NCI-H1048 (cell line): ENCODE measurements at regions not wholly inside any gene's neighbourhood (a gene's known extent, or its start where the extent isn't known, plus 50 kb on each side); places are given as distances from the start of the nearest gene placed in this dataset.

Experiments used
- DNase-seq: peaks from one replicate; lab custom pipeline; 2025; lab: John Stamatoyannopoulos, UW

- no peak for DNase-seq
These were observed 469.9 kb downstream of the CCSER2 start for GRCh38 chr10:84798312-84798711.

DNA sequence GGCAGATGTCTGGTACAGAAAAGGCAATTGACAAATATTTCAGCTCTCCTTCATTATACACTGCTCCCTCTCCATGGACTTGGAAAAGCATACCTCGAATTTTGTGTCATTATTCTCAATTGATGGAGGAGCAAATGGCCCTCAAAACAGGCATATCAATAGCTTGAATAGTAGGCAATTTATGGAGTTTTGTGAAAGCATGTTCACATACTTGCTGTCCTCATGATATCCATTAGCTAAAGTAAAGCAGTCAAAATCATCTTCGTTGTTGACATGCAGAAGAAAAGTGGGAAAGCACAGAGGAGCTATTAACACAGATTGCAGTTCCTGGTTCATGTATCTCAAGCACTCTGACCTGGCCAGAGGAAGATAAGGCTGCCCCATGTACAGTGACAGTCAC lies 472.8 kb downstream of the CCSER2 start:
- DNase-seq = no peak

DNA sequence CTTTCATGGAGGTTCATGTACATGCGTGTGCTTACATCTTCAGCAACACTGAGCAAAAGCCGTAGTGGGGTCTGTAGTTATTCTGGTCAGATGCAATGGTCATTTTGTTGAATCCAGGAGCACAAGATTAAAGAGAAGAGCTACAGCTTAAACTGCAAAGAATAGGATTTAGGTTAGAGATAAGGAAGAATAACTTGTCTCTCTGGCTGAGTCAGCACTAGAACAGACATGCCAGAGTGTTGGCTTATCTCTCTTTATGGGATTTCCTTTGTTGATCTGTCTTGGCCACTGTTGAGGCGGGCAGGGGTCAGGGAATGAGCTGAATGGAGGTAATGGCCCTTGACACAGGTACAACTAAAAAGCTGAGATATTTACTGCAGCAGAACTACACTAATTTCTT lies 473.5 kb downstream of the CCSER2 start:
- DNase-seq = no peak

- no peak for DNase-seq
These were observed 476.8 kb downstream of the CCSER2 start for GRCh38 chr10:84805149-84805548.

- DNase-seq = no peak
These were observed 482.7 kb downstream of the CCSER2 start for GRCh38 chr10:84811113-84811512.

- no peak for DNase-seq
These were observed 490.6 kb downstream of the CCSER2 start for GRCh38 chr10:84818961-84819360.

GRCh38 chr10:84820120-84820519 lies 491.7 kb downstream of the CCSER2 start:
- no peak for DNase-seq

DNA sequence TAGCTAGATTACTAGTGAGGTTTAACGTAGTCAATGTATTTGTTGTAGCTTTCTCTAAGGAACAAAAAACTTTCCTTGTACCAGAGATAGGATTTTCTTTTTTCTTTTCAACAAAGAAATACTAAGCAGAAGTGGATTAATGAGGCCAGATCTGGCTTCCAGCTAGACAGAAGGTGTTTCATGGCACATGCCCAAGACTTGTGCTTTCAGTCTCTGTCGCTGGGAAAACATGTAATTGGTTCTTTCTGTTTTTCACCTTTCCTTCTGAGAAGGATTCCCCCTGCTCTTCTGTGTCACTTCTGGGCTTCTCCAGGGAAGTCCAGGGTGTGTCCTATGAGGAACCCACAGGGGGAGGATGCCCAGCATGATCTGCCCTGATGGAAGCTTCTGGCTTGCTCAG lies 492.2 kb downstream of the CCSER2 start:
- DNase-seq = no peak

DNA sequence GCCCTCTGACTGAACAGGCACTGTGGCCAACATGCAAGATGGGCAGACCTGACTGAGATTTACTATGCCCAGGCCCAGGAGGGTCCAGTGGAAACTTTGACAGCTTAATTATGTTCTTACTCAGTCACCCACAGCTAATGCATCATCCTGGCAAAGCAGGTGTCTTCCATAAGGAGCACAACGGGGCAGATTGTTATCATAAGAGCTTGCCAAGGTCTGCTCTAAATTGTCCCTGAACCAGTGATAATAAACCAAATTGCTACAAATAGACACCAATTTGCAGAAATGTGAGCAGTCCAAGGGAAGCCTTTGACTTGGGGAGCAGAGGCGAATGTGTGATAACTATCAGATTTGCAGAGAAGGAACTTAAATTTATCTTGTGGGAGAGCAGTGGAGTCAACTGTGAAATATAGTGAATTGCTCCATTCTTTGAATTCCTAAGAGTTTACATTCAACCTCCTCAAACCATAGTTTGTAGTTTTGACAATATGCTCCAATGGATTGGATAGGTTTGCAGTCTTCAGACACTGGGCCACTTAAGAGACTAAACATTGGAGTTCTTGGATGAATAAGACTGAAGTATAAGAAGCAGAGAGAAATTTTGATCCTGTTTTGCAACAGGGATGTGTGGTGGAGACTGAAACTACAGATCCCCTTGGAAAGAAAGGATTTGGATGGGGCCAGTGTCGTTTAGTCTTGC lies 494.7 kb downstream of the CCSER2 start:
- DNase-seq = no peak

GRCh38 chr10:84824525-84824924 lies 496.1 kb downstream of the CCSER2 start:
- DNase-seq = no peak

- no peak for DNase-seq
These were observed 496.9 kb downstream of the CCSER2 start for GRCh38 chr10:84825330-84825729.

DNA sequence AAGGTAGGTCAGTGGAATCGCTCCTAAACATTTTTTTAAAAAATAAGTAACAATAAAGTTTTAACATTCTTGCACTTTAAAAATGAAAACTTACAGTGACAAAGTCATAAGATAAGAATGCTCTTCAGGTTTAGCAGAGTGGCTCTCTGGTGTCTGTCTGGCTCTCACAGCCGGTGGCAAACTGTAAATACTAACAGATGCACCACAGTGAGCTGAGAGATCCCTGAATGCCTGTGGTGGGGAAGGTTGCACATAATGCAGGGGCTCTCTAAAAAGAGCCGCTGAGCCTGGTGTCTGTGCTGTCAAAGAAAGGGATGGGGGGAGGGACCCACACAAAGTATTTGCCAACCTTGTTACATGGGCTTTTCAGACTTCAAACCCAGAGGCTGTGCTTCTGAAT lies 498.3 kb downstream of the CCSER2 start:
- DNase-seq = no peak

GRCh38 chr10:84829131-84829530 lies 500.7 kb downstream of the CCSER2 start:
- DNase-seq = no peak

GRCh38 chr10:84837041-84837812 lies 508.8 kb downstream of the CCSER2 start:
- no peak for DNase-seq

- no peak for DNase-seq
These were observed 509.5 kb downstream of the CCSER2 start for GRCh38 chr10:84837877-84838276.

DNA sequence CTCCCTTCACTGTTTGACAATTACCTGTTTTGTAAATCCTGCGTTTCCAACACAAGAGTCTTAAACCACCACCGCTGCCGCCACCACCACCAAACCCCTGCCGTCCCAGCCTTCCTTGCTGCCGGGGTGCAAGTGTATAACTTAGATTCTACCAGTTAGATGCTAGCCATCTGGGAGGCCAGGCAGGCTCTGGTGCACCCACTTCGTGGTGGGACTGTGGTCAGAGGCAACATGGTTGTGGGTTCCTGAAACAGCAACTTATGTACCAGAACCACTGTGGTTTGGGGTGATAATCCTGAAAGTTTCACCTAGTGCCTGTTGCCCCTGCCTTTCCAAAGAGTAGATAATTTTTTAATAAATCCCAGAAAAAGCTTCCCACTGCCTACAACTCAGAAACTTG lies 510.5 kb downstream of the CCSER2 start:
- DNase-seq = no peak

DNA sequence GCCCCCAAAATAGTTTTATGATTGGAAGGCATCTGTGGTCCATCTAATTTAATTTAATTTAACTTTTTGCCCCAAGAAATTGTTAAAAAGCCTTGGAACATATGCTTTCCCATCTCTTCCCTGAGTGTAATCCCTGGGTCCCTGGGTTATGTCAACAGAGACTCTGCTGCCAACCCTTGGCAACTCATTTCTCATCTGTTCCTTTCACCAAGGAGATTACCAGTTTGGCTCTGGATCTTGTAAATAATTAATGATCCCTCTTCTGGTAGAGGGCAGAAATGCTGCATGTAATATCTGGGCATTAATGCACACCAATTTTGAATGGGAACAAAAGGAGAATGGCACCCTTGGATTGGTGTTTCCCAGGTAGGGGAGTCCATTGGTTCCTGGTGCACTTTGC lies 514.2 kb downstream of the CCSER2 start:
- no peak for DNase-seq

DNA sequence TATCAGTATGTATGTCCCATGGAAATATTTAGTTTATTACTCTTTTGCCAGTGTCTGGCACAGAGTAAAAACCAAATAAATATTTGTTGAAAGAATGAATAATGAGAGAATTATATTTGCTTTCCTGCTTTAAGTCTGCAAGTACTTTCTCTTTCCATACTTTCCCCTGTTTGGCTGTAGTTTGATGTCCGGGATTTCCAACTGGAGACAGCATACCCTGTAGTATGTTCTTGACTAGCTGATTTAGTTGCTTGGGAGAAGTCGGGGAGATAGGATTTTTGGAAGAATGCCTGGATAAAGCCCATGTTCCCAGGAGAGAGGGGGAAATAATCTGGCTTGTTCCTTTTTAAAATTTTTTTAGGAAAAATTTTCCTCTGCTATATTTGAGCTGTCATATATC lies 516.1 kb downstream of the CCSER2 start:
- DNase-seq = no peak

GRCh38 chr10:84845628-84846261 lies 517.4 kb downstream of the CCSER2 start:
- no peak for DNase-seq

DNA sequence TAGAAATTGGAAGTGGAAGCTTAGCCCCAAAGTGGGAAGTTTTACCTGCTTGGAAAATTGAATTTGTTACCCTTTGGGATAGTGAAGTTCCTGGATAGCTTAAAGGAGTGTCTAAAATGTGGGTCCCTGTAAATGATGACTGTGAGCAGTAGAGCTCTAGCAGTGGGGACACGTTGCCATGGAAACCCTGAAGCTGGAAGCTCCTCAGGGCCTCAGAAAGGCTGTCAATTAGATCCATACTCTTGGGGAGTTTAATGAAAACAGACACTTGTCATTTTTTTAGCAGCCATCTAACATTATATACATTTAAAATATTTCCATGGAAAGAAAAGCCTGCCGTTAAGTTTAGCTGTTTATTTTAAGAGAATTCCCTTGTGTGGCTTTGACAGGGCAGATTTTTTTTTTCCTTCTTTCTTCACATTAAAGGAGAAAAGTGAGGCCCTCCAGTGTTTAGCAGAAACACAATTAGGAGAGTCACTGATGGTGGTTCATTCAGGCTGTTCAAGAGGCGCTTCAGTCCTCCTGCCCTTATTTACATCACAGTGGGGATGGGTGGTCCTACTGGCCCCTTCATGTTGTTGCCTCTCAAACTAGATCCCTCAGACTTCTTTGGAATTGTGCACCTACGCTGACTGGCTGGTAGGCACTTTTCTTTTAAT lies 518.4 kb downstream of the CCSER2 start:
- no peak for DNase-seq

- DNase-seq = no peak
These were observed 520.6 kb downstream of the CCSER2 start for GRCh38 chr10:84848967-84849366.

GRCh38 chr10:84850826-84851225 lies 522.4 kb downstream of the CCSER2 start:
- no peak for DNase-seq

DNA sequence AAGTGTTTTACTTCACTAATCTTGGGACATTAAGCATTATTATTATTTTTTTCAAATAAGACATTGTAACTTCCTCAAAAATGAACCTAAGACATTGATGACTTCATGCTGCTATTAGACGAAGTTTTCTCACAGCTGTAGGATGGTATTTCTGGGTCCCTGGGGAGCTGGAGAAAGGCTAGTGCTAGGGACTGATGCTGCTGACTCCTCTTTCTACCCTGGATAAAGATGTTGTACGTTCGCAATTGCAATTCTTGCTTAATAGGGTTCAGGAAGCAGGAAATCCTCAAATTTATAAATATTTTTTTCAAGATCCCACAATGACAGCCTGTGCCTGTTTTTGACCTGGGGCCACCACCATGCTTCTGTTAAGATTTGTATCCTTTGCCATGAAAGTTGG lies 526.0 kb downstream of the CCSER2 start:
- DNase-seq = no peak
